KBM-7 (cell line): ENCODE measurements at regions not wholly inside any gene's neighbourhood (a gene's known extent, or its start where the extent isn't known, plus 50 kb on each side); places are given as distances from the start of the nearest gene placed in this dataset.

Experiments
- DNase-seq: peaks from one replicate; pipeline ENCODE4 v3.0.0-alpha.2; 2015
- in situ Hi-C: fragments of 300-500 bp; cut with MboI; formaldehyde crosslinking; loops from 2 replicates; pipeline ENCODE4 v1.14.3; 2020; ENCODE audit warnings: low sequenced_read_pairs, low pct_unique_long_range_greater_than_20kb, mixed read lengths

DNA sequence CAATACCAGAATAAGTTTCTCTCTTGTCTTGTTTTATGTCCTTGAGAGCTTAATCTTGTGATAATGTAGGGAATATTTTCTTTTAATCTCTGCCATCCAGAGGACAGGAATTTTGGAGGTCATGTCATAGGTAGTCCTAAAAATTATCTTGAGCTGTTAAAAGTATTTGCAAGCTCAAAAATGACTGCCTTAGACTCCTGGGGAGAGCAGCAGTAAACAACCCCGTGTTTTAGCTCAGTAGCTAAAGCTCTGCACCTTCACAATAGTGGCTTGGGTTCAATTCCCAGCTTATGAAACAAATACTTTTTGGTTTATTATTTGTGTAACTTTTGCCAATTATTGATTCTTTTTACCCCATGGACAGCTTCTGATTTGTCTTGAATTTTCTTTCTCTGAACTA lies 99.4 kb upstream of the OLFM3 start:
- no peak for DNase-seq
- in situ Hi-C loops: no loop called here

DNA sequence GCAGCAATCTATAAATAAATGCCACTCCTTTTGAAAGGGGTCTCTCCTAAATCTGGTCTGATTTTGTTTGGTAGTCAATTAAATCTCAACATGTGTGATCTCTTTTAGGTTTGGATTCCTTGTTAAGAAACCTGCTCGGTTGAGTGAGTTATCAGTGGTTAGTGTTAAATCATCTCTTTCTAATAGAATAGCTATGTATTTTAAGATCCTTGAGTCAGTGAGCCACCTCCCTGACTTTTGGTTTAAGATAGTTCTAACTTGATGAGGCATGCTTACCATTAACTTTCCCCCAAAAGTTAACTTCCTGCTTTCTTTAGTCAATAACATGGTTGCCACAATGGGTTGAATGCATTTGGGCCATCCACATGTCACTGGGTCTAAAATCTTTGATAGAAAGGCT lies 93.1 kb upstream of the OLFM3 start:
- in situ Hi-C loops: no loop called here
- DNase-seq: no peak

DNA sequence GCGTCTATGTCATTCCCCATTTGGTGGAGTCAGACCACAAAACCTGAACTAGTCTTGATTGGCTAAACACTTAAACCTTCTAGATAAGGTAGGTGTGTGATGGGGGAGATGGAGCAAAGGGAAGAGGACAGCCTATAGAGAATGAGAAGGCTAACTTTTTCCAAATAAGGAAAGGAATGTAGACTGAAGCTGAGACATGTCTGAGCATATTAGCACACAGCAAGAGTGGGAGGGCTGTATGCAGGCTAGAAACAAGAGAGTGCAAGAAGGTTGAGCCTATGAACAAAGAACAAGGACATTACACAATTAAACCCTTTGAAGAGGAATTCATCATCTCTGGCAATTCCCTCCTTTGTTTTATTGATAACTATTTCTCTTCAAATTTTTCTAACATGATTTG lies 89.2 kb upstream of the OLFM3 start:
- DNase-seq: no peak
- in situ Hi-C loops: no loop called here

DNA sequence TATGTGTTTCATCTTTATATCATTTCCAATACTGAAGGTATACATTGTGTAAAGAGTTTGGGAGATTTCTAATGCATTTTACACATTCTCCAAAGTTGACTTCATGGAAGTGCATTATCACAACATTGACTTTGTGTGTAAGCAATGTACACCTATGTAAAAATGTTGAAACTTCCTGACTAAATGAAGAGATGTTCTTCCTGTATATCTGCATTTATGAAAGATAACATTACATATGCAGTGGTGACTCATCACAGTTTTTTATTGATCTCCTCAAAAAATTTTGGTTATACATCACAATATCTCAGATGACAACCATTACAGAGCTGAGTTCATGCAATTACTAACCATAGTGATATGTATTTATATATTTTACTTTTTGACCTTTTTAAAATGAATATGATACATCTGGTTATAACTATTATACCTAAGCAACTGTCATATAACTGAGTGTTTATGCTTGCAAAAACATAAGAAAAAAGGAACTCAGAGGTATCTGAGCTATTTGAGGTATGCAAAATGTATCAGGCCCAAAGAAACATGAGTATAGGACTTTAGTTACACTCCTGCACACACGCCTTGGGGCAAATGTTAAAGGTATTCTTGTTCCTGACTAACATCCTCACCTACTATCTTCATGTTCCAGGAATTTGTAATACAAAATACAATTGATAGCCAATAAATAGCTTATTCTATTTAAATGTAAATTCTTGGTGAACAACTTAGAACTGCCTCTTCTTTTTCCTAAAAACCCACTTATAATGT lies 88.2 kb upstream of the OLFM3 start:
- DNase-seq: no peak
- in situ Hi-C loops: no loop called here

DNA sequence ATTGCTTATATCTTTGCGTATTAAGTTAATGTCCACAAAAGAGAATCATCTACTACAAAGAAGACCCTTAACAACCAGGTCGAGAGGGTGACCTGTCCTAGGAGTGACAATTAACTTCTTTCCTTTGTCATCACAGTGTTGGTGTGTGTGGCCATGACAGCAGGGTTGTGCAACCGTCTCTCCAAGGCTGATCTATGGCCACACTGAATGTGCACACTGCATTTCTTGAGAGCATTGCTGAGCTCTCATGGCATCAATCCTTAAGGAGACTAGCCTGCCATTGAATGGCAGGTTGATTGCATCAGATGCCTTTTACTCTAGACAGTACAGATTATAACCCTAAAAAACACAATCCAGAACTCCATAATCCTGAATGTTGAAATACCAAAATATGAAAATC lies 86.5 kb upstream of the OLFM3 start:
- in situ Hi-C loops: no loop called here
- no peak for DNase-seq

DNA sequence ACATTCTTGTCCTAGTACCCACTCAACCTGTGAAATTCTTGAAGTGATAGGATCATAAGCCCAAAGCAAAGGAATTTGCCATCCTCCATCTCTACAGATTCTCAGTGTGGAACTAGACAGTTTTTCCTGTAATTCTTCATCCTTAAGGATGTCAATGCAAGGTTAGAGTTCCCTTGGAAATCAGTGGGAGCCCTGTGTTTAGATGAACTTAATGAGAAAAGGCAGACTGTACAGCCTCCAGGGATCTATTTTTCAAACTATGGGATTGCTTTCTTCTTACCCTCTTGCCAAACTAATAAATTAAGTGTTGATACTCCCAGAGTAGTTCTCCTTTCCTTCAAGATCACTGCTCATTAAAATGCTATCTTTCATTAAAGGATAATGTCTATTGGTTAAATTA lies 78.1 kb upstream of the OLFM3 start:
- no peak for DNase-seq
- in situ Hi-C loops: no loop called here

DNA sequence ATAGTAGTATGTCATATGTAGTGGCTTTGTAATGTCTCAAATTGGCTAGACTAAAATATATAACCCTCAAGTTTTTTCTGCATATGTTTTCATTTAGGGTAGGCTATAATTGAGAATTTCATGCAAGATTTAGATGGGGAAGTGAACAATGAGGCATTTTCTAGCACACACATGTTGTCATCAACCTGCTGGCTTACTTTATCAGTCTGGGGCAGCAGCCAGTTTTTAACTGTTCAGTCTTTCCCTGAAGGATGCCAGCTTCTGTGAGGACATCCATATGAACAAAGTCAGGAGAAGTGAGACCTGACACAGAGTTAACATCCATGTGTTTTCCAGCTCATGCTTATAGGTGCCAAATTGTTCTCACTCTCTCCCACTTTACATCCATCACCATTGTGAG lies 74.7 kb upstream of the OLFM3 start:
- DNase-seq: no peak
- in situ Hi-C loops: no loop called here

DNA sequence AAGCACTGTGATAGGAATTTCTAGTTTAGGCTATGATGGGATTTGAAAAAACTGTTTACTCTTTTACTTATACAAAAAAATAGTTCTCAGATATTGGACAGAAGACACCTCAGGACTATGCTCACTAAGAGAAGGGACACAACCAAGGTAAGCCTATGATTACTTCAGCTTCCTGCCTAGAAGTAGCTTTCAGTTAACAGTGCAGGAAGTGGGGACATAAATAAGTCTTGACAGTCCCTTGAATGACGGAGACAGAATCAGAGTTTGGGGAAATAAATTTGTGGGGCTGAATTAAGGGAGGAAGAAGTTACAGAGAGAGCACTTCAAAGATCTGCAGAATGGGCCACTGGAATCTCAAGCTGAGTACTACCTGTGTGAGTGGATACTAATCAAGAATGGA lies 53.8 kb upstream of the OLFM3 start:
- no peak for DNase-seq
- in situ Hi-C loops: no loop called here

DNA sequence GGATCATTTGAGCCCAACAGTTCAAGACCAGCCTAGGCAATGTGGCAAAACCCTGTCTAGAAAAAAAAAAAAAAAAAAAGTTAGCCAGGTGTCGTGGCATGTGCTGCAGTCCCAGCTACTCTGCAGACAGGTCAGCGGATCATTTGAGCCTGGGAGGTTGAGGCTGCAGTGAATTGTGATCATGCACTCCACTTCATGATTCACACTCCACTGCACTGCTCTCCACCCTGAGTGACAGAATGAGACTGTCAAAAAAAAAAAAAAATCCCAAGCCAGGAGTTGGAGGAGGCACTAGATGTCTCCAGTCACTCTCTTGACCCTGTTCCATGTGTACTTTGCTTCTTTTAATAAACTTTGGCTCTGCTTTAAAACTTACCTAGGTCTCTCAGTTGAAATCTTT lies 51.0 kb upstream of the OLFM3 start:
- in situ Hi-C loops: no loop called here
- DNase-seq: no peak
